KBM-7 (cell line): ENCODE measurements at regions not wholly inside any gene's neighbourhood (a gene's known extent, or its start where the extent isn't known, plus 50 kb on each side); places are given as distances from the start of the nearest gene placed in this dataset.
"Not testable (repeated sequence)": the region's sequence is repeated elsewhere in the genome, so short reads cannot be mapped to it uniquely, and the experiment has no call there.

Experiments
- DNase-seq: peaks from one replicate; pipeline ENCODE4 v3.0.0-alpha.2; 2015
- in situ Hi-C: fragments of 300-500 bp; cut with MboI; formaldehyde crosslinking; loops from 2 replicates; pipeline ENCODE4 v1.14.3; 2020; ENCODE audit warnings: low sequenced_read_pairs, low pct_unique_long_range_greater_than_20kb, mixed read lengths

- in situ Hi-C loops, result no loop called here
- no peak for DNase-seq
These were observed 283.7 kb downstream of the CD83 start for GRCh38 chr6:14401246-14401645.

GRCh38 chr6:14406614-14407331, 289.2 kb downstream of the CD83 start:
- DNase-seq, result no peak
- in situ Hi-C loops, result no loop called here

GRCh38 chr6:14408446-14408845, 290.9 kb downstream of the CD83 start:
- in situ Hi-C loops, result no loop called here
- no peak for DNase-seq

- in situ Hi-C loops, result no loop called here
These were observed 294.5 kb downstream of the CD83 start for GRCh38 chr6:14412026-14412425.

GRCh38 chr6:14415452-14415851, 297.9 kb downstream of the CD83 start:
- in situ Hi-C loops, result no loop called here
- DNase-seq, result no peak

More at GRCh38 chr6:14412026-14412425, 294.5 kb downstream of the CD83 start:
- DNase-seq, result no peak

GRCh38 chr6:14417377-14417776, 299.8 kb downstream of the CD83 start:
- in situ Hi-C loops, result no loop called here
- no peak for DNase-seq

- in situ Hi-C loops, DNase-seq: not testable (repeated sequence)
These were observed 301.7 kb downstream of the CD83 start for GRCh38 chr6:14419224-14419623.

GRCh38 chr6:14422061-14422460, 304.5 kb downstream of the CD83 start:
- in situ Hi-C loops, result no loop called here
- no peak for DNase-seq

GRCh38 chr6:14422917-14423316, 305.3 kb downstream of the CD83 start:
- in situ Hi-C loops, result no loop called here
- no peak for DNase-seq

GRCh38 chr6:14423330-14423729, 305.8 kb downstream of the CD83 start:
- in situ Hi-C loops, result no loop called here

GRCh38 chr6:14423955-14424354, 306.4 kb downstream of the CD83 start:
- no peak for DNase-seq
- in situ Hi-C loops, result no loop called here

More at GRCh38 chr6:14423330-14423729, 305.8 kb downstream of the CD83 start:
- DNase-seq, result no peak

GRCh38 chr6:14425805-14426204, 308.2 kb downstream of the CD83 start:
- no peak for DNase-seq
- in situ Hi-C loops, result no loop called here

GRCh38 chr6:14426281-14426680, 308.7 kb downstream of the CD83 start:
- in situ Hi-C loops, result no loop called here
- no peak for DNase-seq

- in situ Hi-C loops, result no loop called here
- no peak for DNase-seq
These were observed 310.7 kb downstream of the CD83 start for GRCh38 chr6:14428269-14428668.

GRCh38 chr6:14429396-14429795, 311.8 kb downstream of the CD83 start:
- DNase-seq, result no peak
- in situ Hi-C loops, result no loop called here

- DNase-seq, result no peak
- in situ Hi-C loops, result no loop called here
These were observed 312.6 kb downstream of the CD83 start for GRCh38 chr6:14430218-14430617.

GRCh38 chr6:14431385-14432330, 314.1 kb downstream of the CD83 start:
- in situ Hi-C loops, result no loop called here

GRCh38 chr6:14434916-14435690, 317.5 kb downstream of the CD83 start:
- in situ Hi-C loops, result no loop called here
- DNase-seq, result no peak

More at GRCh38 chr6:14431385-14432330, 314.1 kb downstream of the CD83 start:
- no peak for DNase-seq

GRCh38 chr6:14436592-14437132, 319.1 kb downstream of the CD83 start:
- no peak for DNase-seq
- in situ Hi-C loops, result no loop called here
